IMR-90 (cell line): ENCODE measurements at regions not wholly inside any gene's neighbourhood (a gene's known extent, or its start where the extent isn't known, plus 50 kb on each side); places are given as distances from the start of the nearest gene placed in this dataset.

Source experiments
- ATAC-seq: fragments of 200-7000 bp; cut with Tn5 transposase; 2 replicates; pipeline ENCODE4 v1.9.1; 2020; ENCODE audit warnings: low read depth, mild to moderate bottlenecking, moderate library complexity
- BruUV-seq: library from RNA; stranded (reverse); fragments of 400-500 nt; replicated peaks from 2 replicates; lab custom pipeline; 2021; lab: Mats Ljungman, UMichigan
- CTCF ChIA-PET: fragments of 300-600 bp; formaldehyde crosslinking; extraction: SDS; loops from one replicate; lab custom pipeline; 2021; ENCODE audit warnings: antibody characterized with exemption; lab: Yijun Ruan, JAX
- POLR2A ChIA-PET: fragments of 300-600 bp; sonication (Branson Sonifier 250); formaldehyde crosslinking; loops from one replicate; lab custom pipeline; 2022; ENCODE audit warnings: antibody characterized with exemption; ENCODE audit not compliant: unreplicated experiment; lab: Charles Lee
- DNase-seq: peaks from one replicate; pipeline ENCODE4 v3.0.0; 2013
- H2AFZ ChIP-seq: replicated peaks from 2 replicates; pipeline ENCODE3; 2013; ENCODE audit warnings: low read length, mild to moderate bottlenecking; ENCODE audit not compliant: poor library complexity
- H2AK5ac ChIP-seq: 2 replicates; pipeline ENCODE4 v1.6.1; 2013; ENCODE audit warnings: low read depth, low read length, inconsistent platforms
- H2AK9ac ChIP-seq: replicated peaks from 2 replicates; pipeline ENCODE3; 2013; ENCODE audit warnings: mild to moderate bottlenecking, low read depth, low read length, moderate library complexity; ENCODE audit not compliant: poor library complexity
- H2BK120ac ChIP-seq: 2 replicates; pipeline ENCODE4 v1.6.1; 2013; ENCODE audit warnings: low read depth, low read length, inconsistent platforms
- H2BK15ac ChIP-seq: 3 replicates; pipeline ENCODE4 v1.6.1; 2013; ENCODE audit warnings: low read depth, low read length, inconsistent platforms
- H2BK20ac ChIP-seq: 2 replicates; pipeline ENCODE4 v1.6.1; 2013; ENCODE audit warnings: low read depth, mild to moderate bottlenecking, inconsistent platforms, low read length, moderate library complexity
- H2BK5ac ChIP-seq: 2 replicates; pipeline ENCODE4 v1.6.1; 2013; ENCODE audit warnings: mild to moderate bottlenecking, low read depth, low read length, inconsistent platforms; ENCODE audit not compliant: poor library complexity, severe bottlenecking
- H3K14ac ChIP-seq: replicated peaks from 2 replicates; pipeline ENCODE4 v1.6.1; 2013; ENCODE audit warnings: low read depth, low read length, inconsistent platforms
- H3K18ac ChIP-seq: 2 replicates; pipeline ENCODE4 v1.6.1; 2013; ENCODE audit warnings: low read depth, low read length, control low read depth
- H3K23ac ChIP-seq: 2 replicates; pipeline ENCODE4 v1.6.1; 2013; ENCODE audit warnings: low read depth, low read length, inconsistent platforms
- H3K27ac ChIP-seq: 2 replicates; pipeline ENCODE4 v1.5.1; 2013; ENCODE audit warnings: mild to moderate bottlenecking, control low read depth, low read length; ENCODE audit not compliant: insufficient read depth
- H3K27me3 ChIP-seq: 2 replicates; pipeline ENCODE4 v1.6.1; 2013; ENCODE audit warnings: low read length; ENCODE audit not compliant: control insufficient read depth, insufficient read depth
- H3K36me3 ChIP-seq: 2 replicates; pipeline ENCODE4 v1.6.1; 2013; ENCODE audit warnings: low read length, mixed read lengths; ENCODE audit not compliant: control insufficient read depth, insufficient read depth
- H3K4ac ChIP-seq: 2 replicates; pipeline ENCODE4 v1.6.1; 2013; ENCODE audit warnings: low read depth, low read length, inconsistent platforms
- H3K4me1 ChIP-seq: 2 replicates; pipeline ENCODE4 v1.6.1; 2013; ENCODE audit warnings: low read length, mixed read lengths; ENCODE audit not compliant: control insufficient read depth, insufficient read depth
- H3K4me2 ChIP-seq: 2 replicates; pipeline ENCODE4 v1.6.1; 2013; ENCODE audit warnings: low read depth, mild to moderate bottlenecking, control low read depth, low read length, moderate library complexity
- H3K4me3 ChIP-seq: 2 replicates; pipeline ENCODE4 v1.5.1; 2013; ENCODE audit warnings: low read depth, mild to moderate bottlenecking, control low read depth, low read length, moderate library complexity; ENCODE audit not compliant: insufficient read depth
- H3K56ac ChIP-seq: 2 replicates; pipeline ENCODE4 v1.6.1; 2013; ENCODE audit warnings: low read length, inconsistent platforms; ENCODE audit not compliant: insufficient read depth; ENCODE audit errors: extremely low read depth
- H3K79me1 ChIP-seq, 2 experiments: 2 replicates each; pipeline ENCODE4 v1.6.1; 2013; ENCODE audit warnings: low read length in 2 of 2, inconsistent platforms in 1 of 2, low read depth in 1 of 2
- H3K9ac ChIP-seq: 2 replicates; pipeline ENCODE4 v1.6.1; 2013; ENCODE audit warnings: low read depth, low read length, control low read depth
- H3K9me1 ChIP-seq: 2 replicates; pipeline ENCODE4 v1.6.1; 2013; ENCODE audit warnings: low read length, inconsistent platforms; ENCODE audit not compliant: insufficient read depth
- H3K9me3 ChIP-seq: 2 replicates; pipeline ENCODE4 v1.6.1; 2013; ENCODE audit warnings: low read length; ENCODE audit not compliant: control insufficient read depth, insufficient read depth
- H4K20me1 ChIP-seq: 2 replicates; pipeline ENCODE4 v1.6.1; 2013; ENCODE audit warnings: low read length, inconsistent platforms; ENCODE audit not compliant: insufficient read depth
- H4K5ac ChIP-seq: 2 replicates; pipeline ENCODE4 v1.6.1; 2013; ENCODE audit warnings: mild to moderate bottlenecking, low read depth, low read length, control low read depth
- H4K8ac ChIP-seq, 2 experiments: 2 replicates each; pipeline ENCODE4 v1.6.1; 2013; ENCODE audit warnings: low read depth in 2 of 2, low read length in 2 of 2, control low read depth in 1 of 2, inconsistent platforms in 1 of 2
- H4K91ac ChIP-seq: 2 replicates; pipeline ENCODE4 v1.6.1; 2013; ENCODE audit warnings: low read depth, low read length, inconsistent platforms; ENCODE audit not compliant: insufficient read depth
- CTCF ChIP-seq: conservative IDR thresholded peaks from 2 replicates; pipeline ENCODE4 v1.5.1; 2012; ENCODE audit warnings: mild to moderate bottlenecking, low read depth, low read length, improper control_type of control experiment
- MAFK ChIP-seq: IDR thresholded peaks from 2 replicates; pipeline ENCODE4 v1.6.1; 2012; ENCODE audit warnings: low read depth, low read length, improper control_type of control experiment
- RAD21 ChIP-seq: IDR thresholded peaks from 2 replicates; pipeline ENCODE4 v1.6.1; 2012; ENCODE audit warnings: low read length, improper control_type of control experiment
- WGBS, 2 experiments: methylation state at CpG; one replicate each; pipeline versions ENCODE4 v1.1.5 to v1.1.7; 2013; ENCODE audit warnings: missing lambda C conversion rate in 2 of 2; ENCODE audit not compliant: insufficient read length in 1 of 2; ENCODE audit errors: extremely low coverage in 2 of 2; 5-methylcytosine and 5-hydroxymethylcytosine counted together
- dilution Hi-C: fragments of 300-500 bp; cut with HindIII; formaldehyde crosslinking; loops from one replicate; pipeline ENCODE4 v1.14.3; 2018; ENCODE audit warnings: low sequenced_read_pairs; ENCODE audit not compliant: unreplicated experiment
- in situ Hi-C: fragments of 300-500 bp; cut with MboI; formaldehyde crosslinking; loops from 3 replicates; pipeline ENCODE4 v1.14.3; 2019; ENCODE audit warnings: low sequenced_read_pairs, inconsistent platforms, mixed read lengths
- intact Hi-C: fragments of 100-400 bp; cut with micrococcal nuclease; formaldehyde crosslinking; loops from 2 replicates; pipeline ENCODE4 v1.10.0; 2022

- H3K4me2 ChIP-seq = no peak overlapping the region
- no peak overlapping the region for H2BK20ac ChIP-seq
- H3K18ac ChIP-seq = no peak overlapping the region
- no peak overlapping the region for H2BK15ac ChIP-seq
- no peak overlapping the region for H2BK120ac ChIP-seq
- no peak overlapping the region for H3K23ac ChIP-seq
- no TSS peak for BruUV-seq
- H3K79me1 ChIP-seq = peaks cover 19 to 68% of the 10 kb centered on the region in 2 experiments
- H3K4ac ChIP-seq = no peak overlapping the region
- peaks cover 2% of the 10 kb centered on the region; the same call in 1 of the 2 replicates for H3K36me3 ChIP-seq
- no peak overlapping the region for H4K91ac ChIP-seq
- no peak overlapping the region for H3K4me3 ChIP-seq
- H3K4me1 ChIP-seq = peaks cover 31% of the 10 kb centered on the region
- no peaks in the 10 kb centered on the region for H3K27me3 ChIP-seq
- no peak overlapping the region for H3K9ac ChIP-seq
- no peak overlapping the region for H4K8ac ChIP-seq
- no peak overlapping the region for H3K27ac ChIP-seq
- ChIA-PET POLR2A (no interaction called here), CTCF (no interaction called here)
- H3K9me1 ChIP-seq = peaks cover 28% of the 10 kb centered on the region
- DNase-seq = no peak
- no CpG with 5 or more reads among the region's 5 CpGs for WGBS, 2 experiments
- H3K56ac ChIP-seq = no peak overlapping the region
- in situ Hi-C loops = no loop called here
- ATAC-seq = no peak
- no peak overlapping the region for H2BK5ac ChIP-seq
- TF ChIP-seq RAD21 (no peak), MAFK (no peak), CTCF (no peak)
- no peak overlapping the region for H2AK9ac ChIP-seq
- H2AFZ ChIP-seq = no peak overlapping the region
- H4K20me1 ChIP-seq = peaks cover 29% of the 10 kb centered on the region; the same call in 1 of the 2 replicates
- no peak overlapping the region for H3K14ac ChIP-seq
- H3K9me3 ChIP-seq = no peaks in the 10 kb centered on the region
- intact Hi-C loops = loop anchor here (10.0 kb wide), 1 partner anchor 120 kb away; no protein-coding TSS in a partner anchor
- dilution Hi-C loops = no loop called here
- H4K5ac ChIP-seq = no peak overlapping the region
- no peak overlapping the region for H2AK5ac ChIP-seq
Observed at GRCh38 chr1:39134768-39135333, 69.6 kb upstream of the MACF1 start.
